ENCODE measurements at regions not wholly inside any gene's neighbourhood (a gene's known extent, or its start where the extent isn't known, plus 50 kb on each side); places are given as distances from the start of the nearest gene placed in this dataset.

- DNase-seq (ENCODE audit: insufficient read length, low spot score): no peak
- no peak for FAIRE-seq
These were observed 332.0 kb downstream of the IRS2 start for GRCh38 chr13:109454167-109454917.

- DNase-seq (ENCODE audit: insufficient read length, low spot score): no peak
- no peak for FAIRE-seq
These were observed 334.7 kb downstream of the IRS2 start for GRCh38 chr13:109451726-109452125.

- FAIRE-seq: no peak
- no peak for DNase-seq (ENCODE audit: insufficient read length, low spot score)
These were observed 337.8 kb downstream of the IRS2 start for GRCh38 chr13:109448629-109449028.

GRCh38 chr13:109447667-109448066 lies 338.7 kb downstream of the IRS2 start:
- no peak for FAIRE-seq

GRCh38 chr13:109440320-109440719 lies 346.1 kb downstream of the IRS2 start:
- DNase-seq (ENCODE audit: insufficient read length, low spot score) (no peak), FAIRE-seq (no peak)

More at GRCh38 chr13:109447667-109448066, 338.7 kb downstream of the IRS2 start:
- no peak for DNase-seq (ENCODE audit: insufficient read length, low spot score)

- FAIRE-seq (no peak), DNase-seq (ENCODE audit: insufficient read length, low spot score) (no peak)
These were observed 346.6 kb downstream of the IRS2 start for GRCh38 chr13:109439813-109440212.

- no peak for FAIRE-seq
- DNase-seq (ENCODE audit: insufficient read length, low spot score): no peak
These were observed 349.5 kb downstream of the IRS2 start for GRCh38 chr13:109436841-109437240.

- no peak for DNase-seq (ENCODE audit: insufficient read length, low spot score)
- no peak for FAIRE-seq
These were observed 350.2 kb downstream of the IRS2 start for GRCh38 chr13:109436055-109436622.

- no peak for DNase-seq (ENCODE audit: insufficient read length, low spot score)
- no peak for FAIRE-seq
These were observed 355.2 kb downstream of the IRS2 start for GRCh38 chr13:109431217-109431616.

GRCh38 chr13:109428146-109428545 lies 358.2 kb downstream of the IRS2 start:
- FAIRE-seq: no peak
- no peak for DNase-seq (ENCODE audit: insufficient read length, low spot score)

- DNase-seq (ENCODE audit: insufficient read length, low spot score) (no peak), FAIRE-seq (no peak)
These were observed 358.7 kb downstream of the IRS2 start for GRCh38 chr13:109427695-109428094.

GRCh38 chr13:109427148-109427547 lies 359.2 kb downstream of the IRS2 start:
- no peak for FAIRE-seq

GRCh38 chr13:109426690-109426990 lies 359.7 kb downstream of the IRS2 start:
- FAIRE-seq (no peak), DNase-seq (ENCODE audit: insufficient read length, low spot score) (no peak)

More at GRCh38 chr13:109427148-109427547, 359.2 kb downstream of the IRS2 start:
- no peak for DNase-seq (ENCODE audit: insufficient read length, low spot score)

GRCh38 chr13:109425821-109426689 lies 360.3 kb downstream of the IRS2 start:
- DNase-seq (ENCODE audit: insufficient read length, low spot score) (no peak), FAIRE-seq (no peak)

GRCh38 chr13:109422161-109422560 lies 364.2 kb downstream of the IRS2 start:
- DNase-seq (ENCODE audit: insufficient read length, low spot score): no peak
- no peak for FAIRE-seq

GRCh38 chr13:109419896-109420295 lies 366.5 kb downstream of the IRS2 start:
- FAIRE-seq: no peak

GRCh38 chr13:109418111-109418510 lies 368.3 kb downstream of the IRS2 start:
- FAIRE-seq (no peak), DNase-seq (ENCODE audit: insufficient read length, low spot score) (no peak)

More at GRCh38 chr13:109419896-109420295, 366.5 kb downstream of the IRS2 start:
- no peak for DNase-seq (ENCODE audit: insufficient read length, low spot score)

- no peak for FAIRE-seq
- DNase-seq (ENCODE audit: insufficient read length, low spot score): no peak
These were observed 370.4 kb downstream of the IRS2 start for GRCh38 chr13:109416001-109416400.

- no peak for DNase-seq (ENCODE audit: insufficient read length, low spot score)
- FAIRE-seq: no peak
These were observed 371.3 kb downstream of the IRS2 start for GRCh38 chr13:109415057-109415456.

- DNase-seq (ENCODE audit: insufficient read length, low spot score): no peak
- FAIRE-seq: no peak
These were observed 374.0 kb downstream of the IRS2 start for GRCh38 chr13:109412283-109412901.

- no peak for DNase-seq (ENCODE audit: insufficient read length, low spot score)
- FAIRE-seq: no peak
These were observed 375.5 kb downstream of the IRS2 start for GRCh38 chr13:109410868-109411267.

Data from GM19239 (cell line).